Stimulated activated effector memory CD8-positive, alpha-beta T cell treated with anti-CD3 and anti-CD28 coated beads, Interleukin-12 subunit alpha, Interleukin-12 subunit beta, amount 100 ng/mL, for 72 hours (primary cell): ENCODE measurements at regions not wholly inside any gene's neighbourhood (a gene's known extent, or its start where the extent isn't known, plus 50 kb on each side); places are given as distances from the start of the nearest gene placed in this dataset.

ENCODE experiments used
- ATAC-seq: fragments of 150-1000 bp; cut with Tn5 transposase; 2 replicates; pipeline ENCODE4 v1.10.0; 2021
- DNase-seq, 2 donors: peaks; one replicate each; pipeline ENCODE4 v3.0.0; 2021 to 2022; ENCODE audit warnings: low spot score in 2 of 2
- H3K27ac Mint-ChIP-seq: one replicate; pipeline ENCODE4 v1.8.0; 2022; ENCODE audit warnings: mild to moderate bottlenecking, mixed read lengths
- H3K36me3 Mint-ChIP-seq: one replicate; pipeline ENCODE4 v1.8.0; 2022; ENCODE audit warnings: mild to moderate bottlenecking, mixed read lengths
- H3K4me1 Mint-ChIP-seq: one replicate; pipeline ENCODE4 v1.8.0; 2022; ENCODE audit warnings: mixed read lengths
- H3K4me3 Mint-ChIP-seq: one replicate; pipeline ENCODE4 v1.8.0; 2022; ENCODE audit warnings: mild to moderate bottlenecking, mixed read lengths
- H3K9me3 Mint-ChIP-seq: one replicate; pipeline ENCODE4 v1.8.0; 2022; ENCODE audit warnings: mixed read lengths

DNA sequence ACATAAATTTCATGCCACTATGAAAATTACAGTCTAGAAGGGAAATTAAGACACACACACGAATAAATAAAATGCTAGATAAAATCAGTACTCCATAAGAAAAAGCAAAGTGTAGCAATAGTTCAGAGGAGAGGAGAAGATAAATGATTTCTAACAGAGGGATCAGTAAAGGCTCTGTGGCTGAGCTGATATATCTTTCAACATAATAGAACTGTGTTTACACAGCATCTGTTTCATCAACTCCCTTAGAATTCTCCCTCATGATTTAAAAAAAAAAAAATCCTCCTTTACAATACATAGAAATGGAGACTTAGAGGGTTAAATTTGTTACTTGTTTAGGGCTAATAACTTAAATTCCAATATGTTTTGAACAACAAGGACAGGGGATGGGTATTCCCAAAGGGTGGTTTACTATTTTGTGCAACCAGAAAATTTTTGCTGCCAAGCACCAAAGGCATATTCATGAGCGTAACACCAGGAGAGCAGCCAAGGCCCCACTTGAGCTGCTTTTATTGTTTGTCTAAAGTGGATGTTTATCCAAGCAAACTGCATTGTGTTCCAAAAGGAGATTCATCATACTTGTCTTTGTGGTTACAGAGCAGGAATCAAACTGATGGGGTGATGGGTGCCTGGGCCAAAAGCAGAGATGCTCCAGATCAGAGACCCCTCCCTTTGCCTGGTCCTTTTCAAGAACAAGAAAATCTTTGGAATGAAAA lies 162.7 kb downstream of the BMP4 start:
- no peak for ATAC-seq
- H3K36me3 Mint-ChIP-seq, result no peaks in the 10 kb centered on the region
- no peaks in the 10 kb centered on the region for H3K9me3 Mint-ChIP-seq
- H3K4me1 Mint-ChIP-seq, result no peaks in the 10 kb centered on the region
- DNase-seq, result no peak
- no peak overlapping the region for H3K4me3 Mint-ChIP-seq
- no peak overlapping the region for H3K27ac Mint-ChIP-seq

DNA sequence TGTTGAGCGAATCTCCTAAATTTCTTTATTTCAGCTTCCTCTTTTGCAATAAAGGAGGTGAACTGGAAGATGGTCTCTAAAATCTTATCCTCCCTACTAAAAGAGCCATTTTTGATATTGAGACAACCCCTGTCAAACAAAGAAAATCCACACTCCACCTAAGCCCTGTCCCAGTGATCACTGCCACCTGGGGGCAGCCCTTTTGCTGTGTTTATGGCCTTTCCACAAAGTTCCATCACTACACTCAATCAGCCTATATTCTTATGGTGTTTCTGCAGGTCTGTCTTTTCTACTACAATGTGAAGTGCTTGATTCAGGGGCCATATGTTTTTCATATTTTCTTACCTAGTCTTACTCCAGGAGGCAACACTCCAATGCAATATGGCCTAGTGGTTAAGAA lies 163.7 kb downstream of the BMP4 start:
- no peak for ATAC-seq
- H3K9me3 Mint-ChIP-seq, result no peaks in the 10 kb centered on the region
- DNase-seq, result no peak
- H3K4me3 Mint-ChIP-seq, result no peak overlapping the region
- H3K4me1 Mint-ChIP-seq, result no peaks in the 10 kb centered on the region
- no peak overlapping the region for H3K27ac Mint-ChIP-seq
- H3K36me3 Mint-ChIP-seq, result no peaks in the 10 kb centered on the region

DNA sequence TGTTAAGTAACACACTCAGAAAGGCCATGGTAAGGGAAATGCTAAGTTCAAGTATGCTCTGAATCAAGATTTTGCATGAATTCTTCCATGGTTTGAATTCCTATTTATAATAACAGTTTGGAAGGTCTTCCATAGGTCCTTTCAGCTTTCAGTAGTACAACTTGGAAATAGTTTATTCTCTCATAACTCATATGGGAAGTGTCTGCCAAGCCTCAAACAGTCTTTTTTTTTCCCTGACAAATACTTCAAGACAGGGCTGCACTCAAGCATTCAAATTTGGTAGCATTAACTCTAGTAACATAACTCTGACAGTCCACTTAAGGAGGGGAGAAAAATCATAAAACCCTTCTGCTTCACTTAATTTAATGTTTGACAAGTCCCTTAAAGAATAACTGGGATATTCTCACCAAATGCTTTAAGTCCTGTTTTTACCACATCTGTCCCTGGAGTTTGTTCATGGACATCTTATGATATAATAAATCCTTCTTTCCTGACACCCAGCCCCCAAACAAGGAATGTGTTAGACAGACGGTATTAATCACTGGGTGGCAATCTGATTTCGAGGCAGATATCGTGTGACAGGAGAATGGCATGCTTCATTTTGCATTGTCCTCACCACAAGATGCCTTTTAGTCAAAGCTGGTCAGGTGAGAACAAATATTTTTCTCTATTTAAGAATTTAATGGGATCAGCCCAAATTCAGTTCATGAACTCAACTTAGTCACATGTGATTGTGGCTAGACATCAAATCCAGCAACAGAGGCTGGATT lies 165.7 kb downstream of the BMP4 start:
- no peak overlapping the region for H3K4me3 Mint-ChIP-seq
- no peaks in the 10 kb centered on the region for H3K9me3 Mint-ChIP-seq
- no peak overlapping the region for H3K27ac Mint-ChIP-seq
- DNase-seq (no peak), ATAC-seq (no peak)
- no peaks in the 10 kb centered on the region for H3K4me1 Mint-ChIP-seq
- H3K36me3 Mint-ChIP-seq, result no peaks in the 10 kb centered on the region

DNA sequence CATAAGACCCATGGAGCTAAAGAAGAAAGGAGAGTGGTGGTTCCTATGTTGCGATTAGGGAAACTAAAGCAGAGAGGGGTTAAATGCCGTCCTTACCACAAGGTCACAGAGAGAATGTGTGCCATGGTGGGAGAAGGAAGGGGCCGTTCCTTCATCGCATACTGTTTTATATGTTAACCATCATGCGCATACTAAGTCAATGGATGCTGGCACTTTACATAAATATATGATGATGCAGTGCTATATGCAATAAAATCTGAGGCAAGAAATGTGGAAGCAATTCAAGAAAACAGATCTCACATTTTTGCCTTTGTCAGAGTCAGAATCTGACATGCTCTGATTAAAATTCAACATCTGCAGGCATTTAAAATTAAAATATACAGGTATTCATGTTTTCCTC lies 168.1 kb downstream of the BMP4 start:
- H3K27ac Mint-ChIP-seq, result no peak overlapping the region
- no peaks in the 10 kb centered on the region for H3K36me3 Mint-ChIP-seq
- no peaks in the 10 kb centered on the region for H3K4me1 Mint-ChIP-seq
- DNase-seq, result no peak
- H3K9me3 Mint-ChIP-seq, result peaks cover 12% of the 10 kb centered on the region
- no peak overlapping the region for H3K4me3 Mint-ChIP-seq
- ATAC-seq, result no peak

DNA sequence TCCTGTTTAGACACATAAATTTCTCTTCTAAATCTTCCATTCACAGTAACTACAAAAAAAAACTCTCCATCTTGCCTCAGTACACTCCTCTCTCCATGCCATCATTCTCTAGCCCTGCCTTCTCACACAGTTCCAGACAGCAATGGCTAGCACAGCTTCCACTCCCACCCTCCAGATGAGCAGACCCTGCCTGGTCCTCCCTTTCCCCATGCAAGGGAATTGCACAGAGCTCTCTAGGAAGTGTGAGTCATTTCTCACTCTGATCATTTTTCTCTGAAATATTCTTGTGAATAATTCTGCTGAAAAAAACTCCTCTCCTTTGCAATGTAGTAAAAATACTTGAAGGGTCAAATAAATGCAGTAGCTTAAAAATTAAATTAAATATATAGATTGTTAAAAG lies 170.6 kb downstream of the BMP4 start:
- no peak overlapping the region for H3K27ac Mint-ChIP-seq
- H3K4me3 Mint-ChIP-seq, result no peak overlapping the region
- DNase-seq, result no peak
- no peaks in the 10 kb centered on the region for H3K36me3 Mint-ChIP-seq
- H3K4me1 Mint-ChIP-seq, result no peaks in the 10 kb centered on the region
- H3K9me3 Mint-ChIP-seq, result peaks cover 16% of the 10 kb centered on the region
- no peak for ATAC-seq

DNA sequence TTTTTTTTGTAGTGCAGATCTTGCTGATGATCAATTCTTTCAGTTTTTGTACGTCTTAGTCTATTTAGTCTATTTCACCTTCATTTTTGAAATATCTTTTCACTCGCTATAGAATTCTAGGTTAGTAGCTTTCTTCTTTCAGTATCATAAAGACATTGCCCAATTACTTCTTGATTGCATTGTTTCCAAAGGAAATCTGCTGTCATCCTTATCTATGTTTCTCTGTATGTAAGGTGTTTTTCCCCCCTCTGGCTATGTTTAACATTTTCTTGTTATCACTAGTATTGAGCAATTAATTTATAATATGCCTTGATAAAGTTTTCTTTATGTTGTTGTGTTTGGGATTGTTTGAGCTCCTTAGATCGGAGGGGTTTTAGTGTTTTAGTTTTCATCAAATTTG lies 171.9 kb downstream of the BMP4 start:
- Mint-ChIP-seq H3K36me3 (no peaks in the 10 kb centered on the region), H3K4me3 (no peak overlapping the region), H3K9me3 (peaks cover 16% of the 10 kb centered on the region), H3K4me1 (no peaks in the 10 kb centered on the region), H3K27ac (no peak overlapping the region)
- no peak for DNase-seq
- ATAC-seq, result no peak

DNA sequence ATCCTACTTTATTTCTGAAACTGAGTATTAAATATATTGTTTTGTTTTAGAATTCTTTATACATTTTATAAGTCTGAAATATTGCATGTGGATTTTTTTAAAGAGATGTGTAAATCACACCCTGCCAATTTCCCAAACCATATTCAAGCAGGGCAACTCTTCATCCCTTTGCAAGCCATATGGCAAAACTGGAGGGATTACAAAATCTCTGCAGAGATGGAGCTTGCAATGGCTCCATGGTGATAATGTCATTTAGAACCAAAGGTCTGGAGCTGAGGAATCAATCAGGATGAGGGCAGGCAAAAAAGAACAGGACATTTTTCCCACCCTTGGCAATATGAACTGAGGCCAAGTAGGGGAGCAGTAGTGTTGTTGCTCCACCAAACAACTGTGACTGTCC lies 173.4 kb downstream of the BMP4 start:
- Mint-ChIP-seq H3K4me1 (no peaks in the 10 kb centered on the region), H3K4me3 (no peak overlapping the region), H3K9me3 (peaks cover 16% of the 10 kb centered on the region), H3K27ac (no peak overlapping the region), H3K36me3 (no peaks in the 10 kb centered on the region)
- ATAC-seq (no peak), DNase-seq (no peak)

DNA sequence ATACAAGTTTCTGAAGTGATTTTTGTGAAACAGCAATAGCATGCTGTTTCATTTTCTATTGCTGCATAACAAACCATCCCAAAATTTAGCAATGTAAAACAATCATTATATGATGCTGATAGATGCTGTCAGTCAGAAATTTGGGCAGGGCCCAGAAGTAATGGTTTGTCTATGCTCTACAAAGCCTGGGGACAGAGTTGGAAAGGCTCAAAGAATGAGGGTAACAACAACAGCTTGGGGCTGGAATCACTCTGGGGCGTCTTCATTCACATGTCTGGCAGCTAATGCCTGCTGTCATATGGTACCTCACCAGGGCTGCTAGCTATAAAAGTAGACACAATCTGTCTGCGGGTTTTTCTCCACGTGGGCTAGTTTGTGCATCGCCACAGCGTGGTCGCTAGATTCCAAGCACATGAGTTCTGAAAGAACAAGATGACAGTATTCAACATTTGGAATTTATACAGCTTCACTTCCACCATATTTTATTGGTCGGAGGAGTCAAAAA lies 176.5 kb downstream of the BMP4 start:
- ATAC-seq (no peak), DNase-seq (no peak)
- Mint-ChIP-seq H3K9me3 (peaks cover 16% of the 10 kb centered on the region), H3K4me3 (no peak overlapping the region), H3K27ac (no peak overlapping the region), H3K4me1 (no peaks in the 10 kb centered on the region), H3K36me3 (no peaks in the 10 kb centered on the region)

DNA sequence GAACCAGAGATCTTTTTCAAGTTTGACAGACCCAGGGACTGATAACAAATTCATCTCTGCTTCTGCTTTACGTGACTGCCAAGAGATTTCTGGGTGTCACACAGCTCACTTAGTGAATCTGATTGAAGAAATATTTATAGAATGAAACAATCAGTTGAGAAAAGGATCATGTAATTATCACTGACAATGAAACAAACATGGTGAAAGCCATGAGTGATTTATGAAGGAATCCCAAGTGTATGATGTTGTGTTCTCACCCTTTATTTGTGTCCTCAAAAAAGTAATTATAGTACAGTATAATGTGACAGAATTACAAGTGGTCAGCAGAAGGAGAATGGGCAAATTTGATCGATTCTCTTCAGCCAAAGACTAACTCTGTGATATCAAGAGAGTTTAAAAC lies 177.3 kb downstream of the BMP4 start:
- DNase-seq, result no peak
- ATAC-seq, result no peak
- H3K4me3 Mint-ChIP-seq, result no peak overlapping the region
- H3K36me3 Mint-ChIP-seq, result no peaks in the 10 kb centered on the region
- no peaks in the 10 kb centered on the region for H3K4me1 Mint-ChIP-seq
- H3K27ac Mint-ChIP-seq, result no peak overlapping the region
- H3K9me3 Mint-ChIP-seq, result peaks cover 11% of the 10 kb centered on the region

DNA sequence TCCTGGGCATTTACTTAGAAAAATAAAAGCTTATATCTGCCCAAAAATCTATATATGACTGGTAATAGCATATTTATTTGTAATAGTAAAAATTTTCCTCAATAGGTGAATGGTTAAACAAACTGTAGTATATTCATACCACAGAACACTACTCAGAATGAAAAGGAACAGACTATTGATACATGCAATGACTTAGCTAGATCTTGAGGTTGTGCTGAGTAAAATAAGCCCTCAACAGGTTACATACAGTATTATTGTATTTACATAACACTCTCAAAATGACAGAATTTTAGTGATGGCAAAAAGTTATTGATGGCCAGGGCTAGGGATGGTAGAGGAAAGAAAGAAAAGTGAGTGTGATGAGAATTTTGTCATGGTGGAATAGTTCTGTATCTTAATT lies 178.4 kb downstream of the BMP4 start:
- Mint-ChIP-seq H3K4me3 (no peak overlapping the region), H3K9me3 (peaks cover 5% of the 10 kb centered on the region), H3K27ac (no peak overlapping the region), H3K4me1 (no peaks in the 10 kb centered on the region), H3K36me3 (no peaks in the 10 kb centered on the region)
- DNase-seq (no peak), ATAC-seq (no peak)

DNA sequence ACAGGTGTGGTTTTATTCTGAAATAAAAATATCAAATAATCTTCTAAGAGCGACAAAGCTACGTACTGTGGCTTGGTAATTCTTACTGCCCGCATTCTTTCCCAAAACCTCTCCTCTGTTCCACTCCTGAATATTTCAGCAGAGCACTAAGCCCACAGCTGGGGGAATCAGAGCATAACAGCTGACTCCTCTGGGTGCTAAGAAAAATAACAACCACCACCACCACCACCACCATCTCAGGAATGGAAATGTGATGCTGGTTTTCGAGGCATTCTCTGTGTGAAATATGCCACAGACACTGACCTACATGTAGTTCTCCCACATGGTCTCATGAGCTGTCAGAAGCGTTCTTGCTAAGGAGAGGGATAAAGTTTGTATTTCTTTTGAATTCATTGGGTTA lies 183.7 kb downstream of the BMP4 start:
- no peak overlapping the region for H3K27ac Mint-ChIP-seq
- H3K4me1 Mint-ChIP-seq, result no peaks in the 10 kb centered on the region
- H3K4me3 Mint-ChIP-seq, result no peak overlapping the region
- ATAC-seq (no peak), DNase-seq (no peak)
- H3K9me3 Mint-ChIP-seq, result peaks cover 2% of the 10 kb centered on the region
- H3K36me3 Mint-ChIP-seq, result no peaks in the 10 kb centered on the region

DNA sequence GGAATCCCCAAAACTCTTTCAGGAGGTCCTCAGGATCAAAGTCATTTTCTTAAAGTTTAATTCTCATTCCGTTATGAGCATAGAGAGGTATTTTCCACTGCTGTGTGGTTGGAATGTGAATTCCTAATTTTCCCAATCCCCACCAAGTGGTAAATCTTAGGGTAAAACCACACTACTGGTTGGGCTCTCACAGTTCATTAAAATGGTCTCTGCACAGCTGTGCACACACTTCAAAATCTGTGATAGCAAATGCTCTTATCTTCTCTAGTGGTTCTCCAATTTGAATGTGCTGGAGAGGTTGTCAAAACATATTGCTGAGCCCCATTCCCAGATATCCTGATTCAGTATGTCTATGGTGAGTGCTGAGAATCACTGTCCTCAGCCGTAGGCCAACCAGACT lies 189.1 kb downstream of the BMP4 start:
- Mint-ChIP-seq H3K4me1 (no peaks in the 10 kb centered on the region), H3K9me3 (peaks cover 5% of the 10 kb centered on the region), H3K36me3 (no peaks in the 10 kb centered on the region), H3K4me3 (no peak overlapping the region), H3K27ac (no peak overlapping the region)
- DNase-seq, result no peak
- ATAC-seq, result no peak

DNA sequence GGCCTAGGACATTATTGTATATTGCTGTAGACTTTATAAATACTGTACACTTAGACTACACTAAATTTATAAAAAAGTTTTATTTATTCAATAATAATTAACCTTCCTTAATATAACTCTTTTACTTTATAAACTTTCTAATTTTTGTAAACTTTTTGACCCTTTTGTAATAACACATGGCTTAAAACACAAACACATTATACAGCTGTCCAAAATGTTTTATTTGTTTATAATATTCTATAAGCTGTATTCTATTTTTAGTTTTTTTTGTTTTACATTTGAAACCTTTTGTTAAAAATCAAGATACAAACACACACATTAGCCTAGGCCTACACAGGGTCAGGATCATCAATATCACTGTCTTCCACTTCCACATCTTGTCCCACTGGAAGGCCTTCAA lies 190.0 kb downstream of the BMP4 start:
- no peak for DNase-seq
- Mint-ChIP-seq H3K36me3 (no peaks in the 10 kb centered on the region), H3K4me3 (no peak overlapping the region), H3K9me3 (peaks cover 5% of the 10 kb centered on the region), H3K27ac (no peak overlapping the region), H3K4me1 (no peaks in the 10 kb centered on the region)
- ATAC-seq, result no peak

DNA sequence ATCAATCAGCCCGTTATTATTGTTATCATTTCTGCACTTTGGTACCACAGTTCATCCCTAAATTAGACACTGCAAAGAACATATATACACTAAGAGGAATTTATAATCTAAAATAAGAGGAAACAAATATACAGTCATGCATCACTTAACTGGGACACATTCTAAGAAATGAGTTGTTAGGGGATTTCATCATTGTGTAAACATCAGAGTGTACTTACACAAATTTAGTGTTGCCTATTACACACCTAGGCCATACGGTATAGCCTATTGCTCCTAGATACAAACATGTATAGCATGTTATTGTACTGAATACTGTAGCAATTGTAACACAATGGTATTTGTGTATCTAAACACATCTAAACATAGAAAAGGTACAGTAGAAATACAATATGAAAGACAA lies 190.5 kb downstream of the BMP4 start:
- Mint-ChIP-seq H3K4me1 (no peaks in the 10 kb centered on the region), H3K9me3 (peaks cover 5% of the 10 kb centered on the region), H3K27ac (no peak overlapping the region), H3K4me3 (no peak overlapping the region), H3K36me3 (no peaks in the 10 kb centered on the region)
- no peak for DNase-seq
- ATAC-seq, result no peak

DNA sequence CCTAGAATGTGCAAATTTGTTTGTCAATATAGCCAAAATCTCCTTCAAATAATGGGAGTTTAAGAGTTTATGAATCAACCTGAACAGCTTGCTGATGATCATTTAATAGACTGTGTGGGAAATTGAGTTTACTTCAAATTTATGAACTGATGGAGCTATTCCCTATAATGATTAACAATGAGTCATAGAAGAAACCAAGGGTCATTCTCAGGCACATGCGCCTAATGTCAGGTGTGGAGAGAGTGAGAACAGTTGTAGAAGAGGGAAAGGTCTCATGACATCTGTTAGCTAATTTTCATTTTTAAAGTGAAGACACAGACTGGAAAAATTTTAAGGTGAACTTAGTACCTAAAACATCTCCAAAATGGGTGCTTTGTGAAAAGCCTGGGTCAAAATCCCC lies 191.8 kb downstream of the BMP4 start:
- DNase-seq, result no peak
- H3K36me3 Mint-ChIP-seq, result no peaks in the 10 kb centered on the region
- no peak overlapping the region for H3K4me3 Mint-ChIP-seq

DNA sequence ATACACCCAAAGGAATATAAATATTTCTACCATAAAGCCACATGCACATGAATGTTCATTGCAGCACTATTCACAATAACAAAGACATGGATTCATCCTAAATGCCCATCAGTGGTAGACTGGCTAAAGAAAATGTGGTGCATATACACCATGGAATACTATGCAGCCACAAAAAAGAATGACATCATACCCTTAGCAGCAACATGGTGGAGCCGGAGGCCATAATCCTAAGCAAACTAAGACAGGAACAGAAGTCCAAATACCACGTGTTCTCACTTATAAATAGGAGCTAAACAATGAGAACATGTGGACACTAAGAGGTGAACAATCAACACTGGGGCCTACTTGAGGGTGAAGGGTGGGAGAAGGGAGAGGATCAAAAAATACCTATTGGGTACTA lies 198.5 kb downstream of the BMP4 start:
- ATAC-seq, result no peak
- Mint-ChIP-seq H3K27ac (no peak overlapping the region), H3K9me3 (peaks cover 8% of the 10 kb centered on the region)

More for the DNA sequence above, 191.8 kb downstream of the BMP4 start:
- Mint-ChIP-seq H3K27ac (no peak overlapping the region), H3K4me1 (no peaks in the 10 kb centered on the region), H3K9me3 (peaks cover 5% of the 10 kb centered on the region)
- ATAC-seq, result no peak

More for the DNA sequence above, 198.5 kb downstream of the BMP4 start:
- no peaks in the 10 kb centered on the region for H3K4me1 Mint-ChIP-seq
- H3K4me3 Mint-ChIP-seq, result no peak overlapping the region
- no peak for DNase-seq
- no peaks in the 10 kb centered on the region for H3K36me3 Mint-ChIP-seq
